ENCODE measurements at regions not wholly inside any gene's neighbourhood (a gene's known extent, or its start where the extent isn't known, plus 50 kb on each side); places are given as distances from the start of the nearest gene placed in this dataset.

DNA sequence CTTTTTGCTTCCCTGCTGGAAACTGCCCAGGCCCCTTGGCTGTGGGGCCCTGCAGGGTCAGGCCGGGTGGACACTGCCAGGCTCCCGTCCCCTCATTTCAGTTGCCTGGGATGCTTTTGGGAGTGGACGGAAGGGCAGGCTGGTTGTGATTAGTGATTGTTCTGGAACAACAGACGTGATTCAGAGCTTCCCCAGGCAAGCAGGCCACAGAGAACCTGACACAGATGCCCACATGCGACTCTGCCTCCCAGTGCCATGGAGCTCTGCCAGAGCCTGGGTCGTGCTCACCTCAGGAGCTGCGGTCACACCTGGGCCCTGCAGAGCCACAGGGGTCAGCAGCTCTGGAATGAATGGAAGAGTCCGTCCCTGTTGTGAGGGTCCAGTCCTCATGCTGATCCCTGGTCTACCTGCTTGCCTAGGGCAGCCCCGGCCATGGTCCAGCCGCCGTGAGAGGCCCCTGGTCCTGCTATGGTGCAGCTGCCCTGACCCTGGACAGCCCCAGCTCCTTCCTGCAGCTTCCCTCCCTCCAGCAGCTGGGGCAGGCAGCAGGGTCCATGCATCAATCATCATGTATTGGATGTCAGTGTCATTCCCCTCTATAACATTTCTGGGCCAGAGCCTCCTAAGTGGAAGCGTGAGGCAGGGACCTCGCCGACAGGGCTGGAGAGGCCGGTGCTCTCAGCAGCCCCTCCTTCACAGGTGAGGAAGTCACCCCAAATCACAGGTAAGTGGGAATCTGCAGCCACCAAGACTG, 518.6 kb upstream of the MYT1L start:
- Histone ChIP-seq H3K4me1 (ENCODE audit: control insufficient read depth, insufficient read depth, low read length) (peaks cover 5% of the 10 kb centered on the region), H3K27me3 (ENCODE audit: control insufficient read depth, insufficient read depth, low read length) (no peaks in the 10 kb centered on the region), H3K27ac (ENCODE audit: low read length) (no peak overlapping the region), H3K36me3 (ENCODE audit: control insufficient read depth, insufficient read depth, low read length) (no peaks in the 10 kb centered on the region), H3K9me3 (ENCODE audit: control insufficient read depth, insufficient read depth, low read length) (no peaks in the 10 kb centered on the region), H3K4me3 (ENCODE audit: low read length) (no peak overlapping the region)
- DNase-seq (ENCODE audit: low read depth, low spot score): no peak
- WGBS (ENCODE audit: insufficient coverage, insufficient read length): no CpG with 5 or more reads among the region's 15 CpGs

DNA sequence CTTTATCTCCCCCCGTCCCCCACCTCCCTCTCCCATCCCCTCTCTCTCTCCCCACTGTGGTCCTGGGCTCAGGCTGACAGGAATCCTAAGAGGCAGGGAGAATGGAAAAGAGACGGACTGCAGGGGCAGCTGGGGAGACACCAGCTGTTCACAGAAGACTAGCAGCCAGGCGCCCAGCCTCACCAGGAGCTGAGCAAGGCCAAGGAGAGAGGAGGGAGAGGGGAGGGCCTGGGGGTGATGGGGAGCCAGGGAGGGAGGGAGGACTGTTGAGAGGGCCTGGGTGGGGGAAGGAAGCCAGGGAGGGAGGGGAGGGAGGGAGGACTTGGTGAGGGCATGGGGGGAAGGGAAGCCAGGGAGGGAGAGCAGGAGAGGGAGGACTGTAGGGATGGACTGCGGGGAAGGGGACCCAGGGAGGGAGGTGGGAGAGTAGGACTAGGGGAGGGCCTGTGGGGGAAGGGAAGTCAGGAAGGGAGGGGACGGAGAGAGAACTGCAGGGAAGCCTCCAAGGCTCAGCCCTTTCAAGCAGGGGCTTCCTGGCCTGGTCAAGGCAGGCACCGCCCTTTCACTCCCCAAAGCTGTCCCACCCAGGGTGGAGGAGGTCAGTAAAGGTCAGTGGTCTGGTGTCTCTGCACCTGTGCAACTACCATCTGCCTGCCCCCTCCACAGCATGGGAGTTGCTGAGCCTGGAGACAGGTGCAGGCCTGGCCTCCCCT, 517.7 kb upstream of the MYT1L start:
- Histone ChIP-seq H3K9me3 (ENCODE audit: control insufficient read depth, insufficient read depth, low read length) (no peaks in the 10 kb centered on the region), H3K27me3 (ENCODE audit: control insufficient read depth, insufficient read depth, low read length) (no peaks in the 10 kb centered on the region), H3K4me3 (ENCODE audit: low read length) (no peak overlapping the region), H3K4me1 (ENCODE audit: control insufficient read depth, insufficient read depth, low read length) (peaks cover 5% of the 10 kb centered on the region), H3K36me3 (ENCODE audit: control insufficient read depth, insufficient read depth, low read length) (no peaks in the 10 kb centered on the region), H3K27ac (ENCODE audit: low read length) (no peak overlapping the region)
- no CpG with 5 or more reads among the region's 6 CpGs for WGBS (ENCODE audit: insufficient coverage, insufficient read length)
- no peak for DNase-seq (ENCODE audit: low read depth, low spot score)

DNA sequence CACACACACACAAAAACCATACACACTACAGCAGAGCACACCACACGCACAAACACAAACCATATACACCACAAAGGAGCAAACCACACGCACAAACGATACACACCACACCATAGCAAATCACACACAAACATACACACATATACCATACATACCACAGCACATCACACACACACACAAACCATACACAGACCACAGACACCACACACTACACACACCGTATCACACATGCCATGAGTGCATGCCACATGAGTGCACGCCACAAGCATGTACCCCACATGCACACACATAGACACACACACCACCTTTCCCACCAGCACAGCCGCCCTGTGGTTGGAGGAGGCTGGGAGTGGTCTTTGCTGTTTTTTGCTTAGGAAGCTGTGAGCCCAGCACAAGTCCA, 517.1 kb upstream of the MYT1L start:
- DNase-seq (ENCODE audit: low read depth, low spot score): no peak
- Histone ChIP-seq H3K4me1 (ENCODE audit: control insufficient read depth, insufficient read depth, low read length) (peaks cover 5% of the 10 kb centered on the region), H3K9me3 (ENCODE audit: control insufficient read depth, insufficient read depth, low read length) (no peaks in the 10 kb centered on the region), H3K27me3 (ENCODE audit: control insufficient read depth, insufficient read depth, low read length) (no peaks in the 10 kb centered on the region), H3K36me3 (ENCODE audit: control insufficient read depth, insufficient read depth, low read length) (no peaks in the 10 kb centered on the region), H3K27ac (ENCODE audit: low read length) (no peak overlapping the region), H3K4me3 (ENCODE audit: low read length) (no peak overlapping the region)
- 100% methylated on average over 3 of the region's 6 CpGs for whole genome bisulfite sequencing (ENCODE audit: insufficient coverage, insufficient read length)

DNA sequence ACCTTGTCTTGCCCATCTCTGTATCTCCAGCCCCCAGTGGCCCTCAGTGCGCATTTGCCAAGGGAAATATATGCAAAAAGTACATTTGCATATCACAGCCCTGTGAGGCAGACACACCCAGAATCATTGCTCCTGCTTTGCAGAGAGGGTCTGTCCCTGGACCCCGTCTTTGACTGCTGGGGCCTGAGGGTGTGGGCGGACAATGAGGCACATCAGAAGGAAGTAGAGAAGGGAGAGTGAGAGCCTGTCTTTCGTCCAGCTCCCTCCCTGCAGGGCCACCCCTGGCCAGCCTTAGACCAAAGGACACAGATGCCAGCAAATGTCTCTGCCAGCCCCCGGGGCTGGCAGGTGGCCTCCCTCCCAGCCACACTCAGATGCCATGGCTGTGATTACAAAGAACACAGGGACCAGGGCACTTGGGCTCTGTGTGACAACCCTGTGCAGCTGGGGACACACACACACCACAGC, 516.2 kb upstream of the MYT1L start:
- no peak overlapping the region for H3K27ac ChIP-seq (ENCODE audit: low read length)
- H3K4me3 ChIP-seq (ENCODE audit: low read length): no peak overlapping the region
- DNase-seq (ENCODE audit: low read depth, low spot score): no peak
- H3K4me1 ChIP-seq (ENCODE audit: control insufficient read depth, insufficient read depth, low read length): peaks cover 5% of the 10 kb centered on the region
- H3K27me3 ChIP-seq (ENCODE audit: control insufficient read depth, insufficient read depth, low read length): no peaks in the 10 kb centered on the region
- no peaks in the 10 kb centered on the region for H3K9me3 ChIP-seq (ENCODE audit: control insufficient read depth, insufficient read depth, low read length)
- WGBS (ENCODE audit: insufficient coverage, insufficient read length): no CpG with 5 or more reads among the region's 5 CpGs
- H3K36me3 ChIP-seq (ENCODE audit: control insufficient read depth, insufficient read depth, low read length): no peaks in the 10 kb centered on the region

DNA sequence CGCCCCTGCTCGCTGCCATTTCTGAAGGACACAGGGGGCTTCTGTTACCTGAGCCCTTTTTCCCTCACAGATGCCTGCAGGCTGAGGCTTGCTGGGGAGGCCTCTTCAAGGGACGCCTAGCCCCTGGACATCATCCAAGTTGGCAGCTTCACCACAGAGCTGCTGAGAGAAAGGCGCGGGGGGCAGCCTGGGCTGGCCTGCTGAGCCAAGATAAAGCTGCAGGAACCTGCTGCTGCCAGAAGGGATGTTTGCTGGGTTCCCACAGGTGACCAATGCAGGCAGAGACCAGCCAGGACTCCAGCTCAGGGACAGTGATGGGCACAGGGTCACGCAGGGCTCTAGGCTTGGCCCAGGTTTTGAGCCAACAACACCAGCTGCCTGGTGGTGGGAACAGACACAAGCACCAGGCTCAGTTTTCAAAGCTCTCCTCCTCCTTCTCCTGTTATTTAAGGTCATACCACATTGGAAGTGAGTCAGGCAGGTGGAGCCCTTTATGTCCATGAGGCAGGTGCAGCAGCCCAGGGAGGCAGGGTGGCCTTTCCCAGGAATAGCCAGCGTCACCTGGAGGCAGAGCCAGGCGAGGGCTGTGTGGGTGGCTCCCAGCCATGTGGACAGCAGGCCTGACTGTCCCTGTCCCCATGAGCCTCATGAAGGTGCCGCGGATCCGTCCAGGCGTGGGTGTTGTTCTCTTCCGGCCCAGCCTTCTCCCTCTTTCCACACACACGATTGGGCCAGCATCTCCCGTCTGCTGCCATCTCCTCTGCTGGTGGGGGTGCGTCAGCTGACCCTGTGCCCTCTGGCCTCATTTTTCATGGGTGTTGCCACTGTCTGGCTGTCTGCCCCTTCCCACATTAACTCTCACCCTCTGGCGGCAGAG, 515.5 kb upstream of the MYT1L start:
- H3K36me3 ChIP-seq (ENCODE audit: control insufficient read depth, insufficient read depth, low read length): no peaks in the 10 kb centered on the region
- H3K27ac ChIP-seq (ENCODE audit: low read length): no peak overlapping the region
- no peak overlapping the region for H3K4me3 ChIP-seq (ENCODE audit: low read length)
- WGBS (ENCODE audit: insufficient coverage, insufficient read length): no CpG with 5 or more reads among the region's 17 CpGs
- H3K4me1 ChIP-seq (ENCODE audit: control insufficient read depth, insufficient read depth, low read length): peaks cover 5% of the 10 kb centered on the region
- no peak for DNase-seq (ENCODE audit: low read depth, low spot score)
- H3K9me3 ChIP-seq (ENCODE audit: control insufficient read depth, insufficient read depth, low read length): no peaks in the 10 kb centered on the region
- H3K27me3 ChIP-seq (ENCODE audit: control insufficient read depth, insufficient read depth, low read length): no peaks in the 10 kb centered on the region

DNA sequence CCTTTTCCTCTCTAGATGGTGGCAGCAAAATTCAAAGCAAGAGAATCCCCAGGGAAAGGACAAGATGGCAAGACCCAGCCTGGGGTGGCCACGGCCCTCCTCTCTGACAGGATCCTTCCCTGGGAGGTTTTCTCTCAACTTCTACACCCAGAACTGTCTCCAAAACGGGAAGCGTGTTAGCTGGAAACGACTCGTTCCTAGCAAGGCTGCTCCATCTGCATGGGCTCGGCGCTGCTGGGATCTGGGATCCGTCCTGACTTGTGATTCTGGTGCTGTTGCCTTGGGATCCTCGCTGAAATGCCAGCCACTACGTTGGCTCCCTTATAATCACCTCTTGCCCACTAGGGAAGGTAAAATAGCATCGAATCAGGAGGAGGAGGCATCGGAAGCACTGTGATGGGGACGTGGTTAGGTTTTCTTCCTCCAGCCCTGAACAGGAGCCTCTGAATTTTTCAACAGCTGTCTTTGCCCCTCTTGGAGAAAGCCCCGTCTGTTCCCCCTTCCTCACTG, 514.8 kb upstream of the MYT1L start:
- no peak for DNase-seq (ENCODE audit: low read depth, low spot score)
- WGBS (ENCODE audit: insufficient coverage, insufficient read length): no CpG with 5 or more reads among the region's 14 CpGs
- Histone ChIP-seq H3K27me3 (ENCODE audit: control insufficient read depth, insufficient read depth, low read length) (no peaks in the 10 kb centered on the region), H3K36me3 (ENCODE audit: control insufficient read depth, insufficient read depth, low read length) (no peaks in the 10 kb centered on the region), H3K9me3 (ENCODE audit: control insufficient read depth, insufficient read depth, low read length) (no peaks in the 10 kb centered on the region), H3K27ac (ENCODE audit: low read length) (no peak overlapping the region), H3K4me1 (ENCODE audit: control insufficient read depth, insufficient read depth, low read length) (peaks cover 5% of the 10 kb centered on the region), H3K4me3 (ENCODE audit: low read length) (no peak overlapping the region)

DNA sequence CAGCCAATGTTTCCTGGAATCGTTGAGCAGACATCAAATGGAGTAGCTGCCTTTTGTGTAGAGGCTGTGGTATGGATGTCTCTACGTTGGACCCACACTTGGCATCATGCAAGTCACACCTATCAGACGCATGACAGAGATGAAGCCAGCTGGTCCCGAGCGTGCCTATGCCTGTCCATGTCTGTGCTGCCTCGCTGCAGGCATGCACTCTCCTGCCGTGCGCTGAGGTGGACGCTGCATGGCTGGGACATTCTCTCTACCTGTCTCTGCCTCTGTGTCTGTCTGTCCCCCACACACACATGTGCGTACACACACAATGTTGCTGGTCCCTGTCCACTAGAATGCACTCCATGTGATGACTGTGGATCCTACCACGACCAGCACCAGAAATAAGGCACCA, 514.2 kb upstream of the MYT1L start:
- Histone ChIP-seq H3K9me3 (ENCODE audit: control insufficient read depth, insufficient read depth, low read length) (no peaks in the 10 kb centered on the region), H3K27ac (ENCODE audit: low read length) (no peak overlapping the region), H3K4me1 (ENCODE audit: control insufficient read depth, insufficient read depth, low read length) (peaks cover 5% of the 10 kb centered on the region), H3K27me3 (ENCODE audit: control insufficient read depth, insufficient read depth, low read length) (no peaks in the 10 kb centered on the region), H3K4me3 (ENCODE audit: low read length) (no peak overlapping the region), H3K36me3 (ENCODE audit: control insufficient read depth, insufficient read depth, low read length) (no peaks in the 10 kb centered on the region)
- no CpG with 5 or more reads among the region's 11 CpGs for WGBS (ENCODE audit: insufficient coverage, insufficient read length)
- DNase-seq (ENCODE audit: low read depth, low spot score): no peak

DNA sequence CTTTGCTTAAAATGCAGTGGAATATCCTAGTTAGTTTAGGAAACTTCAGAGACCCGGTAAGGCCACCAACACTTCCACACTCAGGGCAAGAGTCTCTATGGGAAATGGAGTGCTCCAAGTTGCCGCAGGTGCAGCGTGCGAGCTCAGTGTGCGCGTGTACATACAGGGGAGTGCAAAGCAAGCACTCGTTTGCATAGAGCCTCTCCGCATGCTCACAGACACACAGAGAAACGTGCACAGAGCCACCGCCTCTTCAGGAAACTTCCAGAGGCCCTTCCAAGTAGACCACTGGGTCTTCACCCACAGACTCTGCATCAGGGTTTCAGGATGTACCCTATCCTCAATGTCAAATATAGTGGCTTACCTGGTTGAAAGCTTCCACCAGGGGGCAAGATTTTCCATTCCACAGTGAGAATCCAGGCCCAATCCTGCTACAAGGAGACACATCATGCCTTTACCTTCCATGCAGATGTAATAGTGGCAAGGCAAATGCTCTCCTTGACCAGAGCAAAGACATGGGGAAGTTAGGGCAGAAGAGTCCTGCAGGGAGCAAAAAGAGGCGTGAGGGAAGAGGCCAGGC, 513.0 kb upstream of the MYT1L start:
- WGBS (ENCODE audit: insufficient coverage, insufficient read length): no CpG with 5 or more reads among the region's 11 CpGs
- Histone ChIP-seq H3K27me3 (ENCODE audit: control insufficient read depth, insufficient read depth, low read length) (no peaks in the 10 kb centered on the region), H3K4me3 (ENCODE audit: low read length) (no peak overlapping the region), H3K9me3 (ENCODE audit: control insufficient read depth, insufficient read depth, low read length) (no peaks in the 10 kb centered on the region), H3K36me3 (ENCODE audit: control insufficient read depth, insufficient read depth, low read length) (no peaks in the 10 kb centered on the region), H3K4me1 (ENCODE audit: control insufficient read depth, insufficient read depth, low read length) (peaks cover 3% of the 10 kb centered on the region), H3K27ac (ENCODE audit: low read length) (no peak overlapping the region)
- peak; percentile 33 for DNase-seq (ENCODE audit: low read depth, low spot score)

DNA sequence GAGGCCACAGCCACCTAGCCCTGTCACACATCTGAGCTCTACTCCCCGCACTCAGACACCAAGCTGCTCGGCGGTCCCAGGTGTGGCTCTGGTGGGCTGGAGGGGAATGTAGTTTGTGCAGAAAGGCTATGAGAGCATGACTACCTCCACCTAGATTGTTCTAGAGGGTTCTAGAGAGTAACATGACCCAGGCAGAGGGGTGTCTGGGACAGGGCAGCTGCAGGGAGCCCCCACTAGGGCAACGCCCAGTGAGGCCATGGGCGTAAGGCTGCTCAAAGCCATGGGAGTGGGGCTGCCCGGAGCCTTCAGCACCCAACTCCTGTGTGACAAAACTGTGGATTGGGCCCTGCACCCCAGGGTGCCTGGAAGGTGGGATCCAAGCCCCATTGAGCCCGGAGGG, 511.4 kb upstream of the MYT1L start:
- no CpG with 5 or more reads among the region's 7 CpGs for WGBS (ENCODE audit: insufficient coverage, insufficient read length)
- H3K27me3 ChIP-seq (ENCODE audit: control insufficient read depth, insufficient read depth, low read length): no peaks in the 10 kb centered on the region
- no peak overlapping the region for H3K27ac ChIP-seq (ENCODE audit: low read length)
- H3K4me3 ChIP-seq (ENCODE audit: low read length): no peak overlapping the region
- H3K9me3 ChIP-seq (ENCODE audit: control insufficient read depth, insufficient read depth, low read length): no peaks in the 10 kb centered on the region
- no peak for DNase-seq (ENCODE audit: low read depth, low spot score)
- no peaks in the 10 kb centered on the region; the same call in 1 of the 2 replicates for H3K4me1 ChIP-seq (ENCODE audit: control insufficient read depth, insufficient read depth, low read length)
- H3K36me3 ChIP-seq (ENCODE audit: control insufficient read depth, insufficient read depth, low read length): no peaks in the 10 kb centered on the region

All from iPS DF 6.9 (cell line).